Breast epithelium (tissue), 4 donors: ENCODE measurements at regions not wholly inside any gene's neighbourhood (a gene's known extent, or its start where the extent isn't known, plus 50 kb on each side); places are given as distances from the start of the nearest gene placed in this dataset.

ENCODE experiments used
- DNase-seq, 2 donors: peaks; one replicate each; pipeline ENCODE4 v3.0.0-alpha.2; 2019; ENCODE audit warnings: low spot score in 2 of 2
- H3K27ac ChIP-seq, 2 donors: fragments of 200-600 bp; sonication (generic) in 1 of 2; one replicate each; pipeline ENCODE4 v1.5.1; 2016 to 2019; ENCODE audit warnings: mild to moderate bottlenecking in 1 of 2
- H3K27me3 ChIP-seq, 2 donors: fragments of 200-600 bp; sonication (generic) in 1 of 2; one replicate each; pipeline versions ENCODE4 v1.5.1 to v1.6.0; 2017 to 2019; ENCODE audit warnings: control low read depth in 1 of 2, mild to moderate bottlenecking in 1 of 2
- H3K36me3 ChIP-seq: fragments of 200-600 bp; one replicate; pipeline ENCODE4 v1.5.1; 2019
- H3K4me1 ChIP-seq, 2 donors: fragments of 200-600 bp; sonication (generic); one replicate each; pipeline ENCODE4 v1.5.1; 2016 to 2019; ENCODE audit warnings: control low read depth in 1 of 2
- H3K4me3 ChIP-seq, 3 donors: fragments of 200-600 bp; sonication (generic); 1 replicate in 2 of 3; 2 replicates in 1 of 3; pipeline ENCODE4 v1.5.1; 2016 to 2019; ENCODE audit warnings: mild to moderate bottlenecking in 3 of 3, moderate library complexity in 2 of 3
- H3K9me3 ChIP-seq, 2 donors: fragments of 200-600 bp; sonication (generic) in 1 of 2; one replicate each; pipeline ENCODE4 v1.5.1; 2016 to 2019; ENCODE audit warnings: control low read depth in 1 of 2
- CTCF ChIP-seq, 3 donors: fragments of 450-650 bp; IDR thresholded peaks; one replicate each; pipeline ENCODE4 v1.5.1; 2016 to 2017; ENCODE audit warnings: antibody characterized with exemption in 3 of 3, mild to moderate bottlenecking in 3 of 3, moderate library complexity in 3 of 3
- POLR2A ChIP-seq: fragments of 450-650 bp; IDR thresholded peaks from one replicate; pipeline ENCODE4 v1.6.1; 2016; ENCODE audit warnings: antibody characterized with exemption, mild to moderate bottlenecking, moderate library complexity
- POLR2AphosphoS5 ChIP-seq, 3 donors: sonication (generic); formaldehyde crosslinking; IDR thresholded peaks; one replicate each; pipeline ENCODE4 v1.6.1; 2017; ENCODE audit warnings: antibody characterized with exemption in 3 of 3
- intact Hi-C: fragments of 100-400 bp; cut with DNase I; formaldehyde crosslinking; loops from one replicate; pipeline ENCODE4 v1.15.1; 2023; ENCODE audit warnings: low total_unique reads

- Histone ChIP-seq H3K4me3 (no peak overlapping the region), H3K36me3 (no peaks in the 10 kb centered on the region), H3K27ac (no peak overlapping the region), H3K4me1 (no peaks in the 10 kb centered on the region), H3K9me3 (no peaks in the 10 kb centered on the region), H3K27me3 (no peaks in the 10 kb centered on the region)
- TF ChIP-seq CTCF (IDR thresholded peaks at IDR 0.05) (no peak), POLR2AphosphoS5 (IDR thresholded peaks at IDR 0.05) (no peak), POLR2A (no peak)
- intact Hi-C loops = no loop called here
- no peak for DNase-seq
Observed at GRCh38 chr4:89665662-89666061, 171.3 kb downstream of the SNCA start.

GRCh38 chr4:89664521-89664920 lies 172.4 kb downstream of the SNCA start:
- TF ChIP-seq CTCF (IDR thresholded peaks at IDR 0.05) (no peak), POLR2AphosphoS5 (IDR thresholded peaks at IDR 0.05) (no peak)
- no peaks in the 10 kb centered on the region for H3K4me1 ChIP-seq
- no peak overlapping the region for H3K4me3 ChIP-seq
- intact Hi-C loops = no loop called here
- no peaks in the 10 kb centered on the region for H3K27me3 ChIP-seq
- no peaks in the 10 kb centered on the region for H3K36me3 ChIP-seq
- no peaks in the 10 kb centered on the region for H3K9me3 ChIP-seq
- no peak for DNase-seq
- no peak overlapping the region for H3K27ac ChIP-seq

DNA sequence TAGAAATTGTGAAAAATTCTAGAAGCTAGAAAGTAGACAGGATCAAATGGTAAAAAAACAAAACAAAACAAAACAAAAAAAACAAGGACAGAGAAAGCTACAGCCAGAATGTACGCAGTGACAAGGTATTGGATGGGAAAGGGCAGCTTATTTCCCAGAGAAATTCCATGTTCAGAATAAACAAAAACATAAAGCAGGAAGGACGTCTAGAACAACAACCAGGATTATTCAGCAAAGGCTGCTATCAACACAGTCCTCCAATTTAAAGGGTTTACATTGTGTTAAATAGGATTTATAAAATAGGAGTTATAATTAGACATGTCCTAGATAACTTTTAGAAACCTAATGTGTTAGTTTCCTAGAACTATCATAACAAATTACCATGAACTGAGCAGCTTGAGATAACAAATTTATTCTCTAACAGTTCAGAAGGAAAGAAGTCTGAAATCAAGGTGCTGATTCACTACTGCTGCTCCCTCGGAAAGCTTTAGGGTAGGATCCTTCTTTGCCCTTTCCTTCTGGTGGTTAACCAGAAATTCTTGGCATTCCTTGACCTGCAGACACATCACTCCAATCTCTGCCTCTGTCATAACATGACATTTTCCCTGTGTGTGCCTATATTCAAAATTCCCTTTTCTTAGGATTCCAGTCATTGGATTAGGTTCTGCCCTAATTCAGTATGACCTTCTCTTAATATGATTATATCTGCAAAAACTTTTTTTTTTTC lies 175.6 kb downstream of the SNCA start:
- TF ChIP-seq CTCF (IDR thresholded peaks at IDR 0.05) = no peak
- no peak for TF ChIP-seq POLR2AphosphoS5 (IDR thresholded peaks at IDR 0.05)
- intact Hi-C loops = no loop called here

DNA sequence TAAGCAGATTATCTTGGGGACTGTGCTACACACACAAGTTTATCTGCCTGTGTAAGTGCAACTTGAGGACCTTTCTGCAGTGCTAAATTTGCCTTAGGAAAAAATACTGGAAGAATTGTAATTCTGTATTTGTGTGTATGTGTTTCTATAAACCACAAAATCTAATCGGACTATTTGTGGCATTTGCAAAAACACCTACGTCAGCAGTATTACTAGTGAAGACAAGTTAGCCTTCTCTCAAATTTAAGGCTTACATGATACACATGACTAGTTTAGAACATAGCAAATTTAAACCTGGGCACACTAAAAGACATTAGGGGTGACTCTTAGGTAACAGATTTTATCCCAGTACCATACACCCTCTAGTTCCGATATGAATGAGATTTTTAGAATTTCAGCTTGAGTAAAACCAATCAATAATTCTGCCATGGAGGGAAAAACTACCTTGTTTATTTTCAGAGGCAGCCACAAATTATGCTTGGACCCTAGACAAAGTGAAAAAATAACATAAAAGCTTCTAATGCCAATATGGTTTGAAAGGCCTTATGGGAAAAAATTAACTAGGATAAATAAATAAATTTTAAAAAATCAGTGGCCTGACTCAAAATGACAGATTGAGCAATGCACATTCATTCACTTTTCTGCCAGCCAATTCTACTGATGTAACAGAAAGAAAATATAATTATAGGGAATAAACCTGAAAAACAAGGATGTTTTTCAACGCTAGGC lies 176.4 kb downstream of the SNCA start:
- Histone ChIP-seq H3K4me3 (no peak overlapping the region), H3K27me3 (no peaks in the 10 kb centered on the region), H3K36me3 (no peaks in the 10 kb centered on the region), H3K27ac (no peak overlapping the region), H3K9me3 (no peaks in the 10 kb centered on the region), H3K4me1 (no peaks in the 10 kb centered on the region)
- intact Hi-C loops = no loop called here
- DNase-seq = no peak
- TF ChIP-seq CTCF (IDR thresholded peaks at IDR 0.05) (no peak), POLR2AphosphoS5 (IDR thresholded peaks at IDR 0.05) (no peak), POLR2A (no peak)

More for the DNA sequence above, 175.6 kb downstream of the SNCA start:
- no peaks in the 10 kb centered on the region for H3K9me3 ChIP-seq
- no peak overlapping the region for H3K4me3 ChIP-seq
- no peaks in the 10 kb centered on the region for H3K36me3 ChIP-seq
- no peak overlapping the region for H3K27ac ChIP-seq
- H3K27me3 ChIP-seq = no peaks in the 10 kb centered on the region
- DNase-seq = no peak
- H3K4me1 ChIP-seq = no peaks in the 10 kb centered on the region

GRCh38 chr4:89658701-89659024 lies 178.3 kb downstream of the SNCA start:
- no peak overlapping the region for H3K27ac ChIP-seq
- H3K36me3 ChIP-seq = no peaks in the 10 kb centered on the region
- H3K4me3 ChIP-seq = no peak overlapping the region
- H3K27me3 ChIP-seq = no peaks in the 10 kb centered on the region
- no peaks in the 10 kb centered on the region for H3K4me1 ChIP-seq
- H3K9me3 ChIP-seq = no peaks in the 10 kb centered on the region
- DNase-seq = no peak
- intact Hi-C loops = no loop called here
- no peak for TF ChIP-seq POLR2A
- no peak for TF ChIP-seq POLR2AphosphoS5 (IDR thresholded peaks at IDR 0.05)
- TF ChIP-seq CTCF (IDR thresholded peaks at IDR 0.05) = no peak
